ENCODE measurements at regions not wholly inside any gene's neighbourhood (a gene's known extent, or its start where the extent isn't known, plus 50 kb on each side); places are given as distances from the start of the nearest gene placed in this dataset.

GRCh38 chr1:100628631-100629081 is 90.7 kb downstream of the GPR88 start:
- no peak for TF ChIP-seq CTCF (IDR thresholded peaks at IDR 0.05)
- TF ChIP-seq POLR2A (IDR thresholded peaks at IDR 0.05): no peak

All from heart left ventricle (tissue), 13 donors.